IPS DF 6.9 (cell line): ENCODE measurements at regions not wholly inside any gene's neighbourhood (a gene's known extent, or its start where the extent isn't known, plus 50 kb on each side); places are given as distances from the start of the nearest gene placed in this dataset.

Experiments used
- DNase-seq: peaks from one replicate; pipeline ENCODE4 v3.0.0-alpha.2; 2013; ENCODE audit warnings: low read depth, low spot score
- H3K27ac ChIP-seq: one replicate; pipeline ENCODE4 v1.5.1; 2013; ENCODE audit warnings: low read length, control low read depth
- H3K27me3 ChIP-seq: 2 replicates; pipeline ENCODE4 v1.6.1; 2013; ENCODE audit warnings: mild to moderate bottlenecking, low read length; ENCODE audit not compliant: control insufficient read depth, insufficient read depth
- H3K36me3 ChIP-seq: 2 replicates; pipeline ENCODE4 v1.6.1; 2013; ENCODE audit warnings: low read length; ENCODE audit not compliant: control insufficient read depth, insufficient read depth
- H3K4me1 ChIP-seq: 2 replicates; pipeline ENCODE4 v1.6.1; 2013; ENCODE audit warnings: low read length; ENCODE audit not compliant: control insufficient read depth, insufficient read depth
- H3K4me3 ChIP-seq: 2 replicates; pipeline ENCODE4 v1.5.1; 2013; ENCODE audit warnings: mild to moderate bottlenecking, low read length
- H3K9me3 ChIP-seq: 2 replicates; pipeline ENCODE4 v1.6.1; 2013; ENCODE audit warnings: low read length, inconsistent platforms; ENCODE audit not compliant: control insufficient read depth, insufficient read depth
- WGBS: extraction: QIAGEN DNeasy Blood & Tissue Kit; methylation state at CpG from one replicate; pipeline ENCODE4 v1.1.7; 2013; ENCODE audit warnings: mixed read lengths, missing lambda C conversion rate; ENCODE audit not compliant: insufficient read length, insufficient coverage; 5-methylcytosine and 5-hydroxymethylcytosine counted together

DNA sequence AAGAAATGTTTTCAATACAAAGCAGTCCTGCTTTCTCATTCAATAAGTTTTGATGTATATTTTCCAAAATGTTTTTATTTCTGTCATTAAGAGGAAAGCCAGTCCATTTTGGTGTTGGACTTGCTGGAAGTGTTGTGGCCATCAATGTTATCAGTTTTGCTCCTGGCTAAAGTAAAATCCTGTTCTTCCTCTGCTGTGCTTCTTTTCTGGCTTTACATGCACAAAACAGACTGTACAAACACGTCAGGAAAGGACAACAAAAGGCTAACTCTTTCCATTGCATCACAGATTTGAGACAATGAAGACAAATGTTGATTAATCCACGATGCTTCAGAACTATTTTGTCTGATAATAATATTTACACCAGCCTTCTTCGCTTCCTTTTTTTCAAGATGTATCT lies 735.4 kb downstream of the LTN1 start:
- no peaks in the 10 kb centered on the region for H3K36me3 ChIP-seq
- WGBS = no CpG with 5 or more reads among the region's 3 CpGs

GRCh38 chr21:28256837-28257236 lies 735.8 kb downstream of the LTN1 start:
- no peaks in the 10 kb centered on the region for H3K4me1 ChIP-seq

More for the DNA sequence above, 735.4 kb downstream of the LTN1 start:
- Histone ChIP-seq H3K9me3 (no peaks in the 10 kb centered on the region), H3K27ac (no peak overlapping the region), H3K4me3 (no peak overlapping the region), H3K4me1 (no peaks in the 10 kb centered on the region), H3K27me3 (no peaks in the 10 kb centered on the region)
- DNase-seq = no peak

DNA sequence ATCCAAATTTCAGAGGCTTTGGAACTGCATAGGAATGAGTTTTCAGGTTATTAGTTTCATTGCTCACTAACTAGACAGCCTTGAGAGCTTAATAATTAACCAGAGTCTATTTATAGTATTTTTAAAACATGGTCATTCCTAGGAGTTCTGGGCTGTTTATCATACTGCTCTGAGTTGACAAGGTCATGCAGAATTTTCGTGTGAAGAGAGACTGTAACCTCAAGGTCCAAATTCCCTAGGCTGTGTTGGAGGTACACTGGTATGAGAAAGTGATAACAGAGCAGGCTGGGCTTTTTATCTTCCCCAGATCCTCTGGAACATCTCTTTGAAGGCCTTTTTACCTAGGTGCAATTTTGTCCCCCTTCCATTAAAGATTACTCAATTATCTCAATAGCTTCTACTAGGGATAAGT lies 736.3 kb downstream of the LTN1 start:
- no peaks in the 10 kb centered on the region for H3K9me3 ChIP-seq
- H3K4me3 ChIP-seq = no peak overlapping the region
- no peak overlapping the region for H3K27ac ChIP-seq
- no peaks in the 10 kb centered on the region for H3K36me3 ChIP-seq
- WGBS = no CpG with 5 or more reads among the region's 1 CpG
- DNase-seq = no peak
- no peaks in the 10 kb centered on the region for H3K4me1 ChIP-seq
- no peaks in the 10 kb centered on the region for H3K27me3 ChIP-seq

More at GRCh38 chr21:28256837-28257236, 735.8 kb downstream of the LTN1 start:
- Histone ChIP-seq H3K27me3 (no peaks in the 10 kb centered on the region), H3K36me3 (no peaks in the 10 kb centered on the region), H3K9me3 (no peaks in the 10 kb centered on the region), H3K27ac (no peak overlapping the region), H3K4me3 (no peak overlapping the region)
- DNase-seq = no peak
- WGBS = no CpG with 5 or more reads among the region's 6 CpGs

GRCh38 chr21:28253961-28254360 lies 738.7 kb downstream of the LTN1 start:
- H3K27me3 ChIP-seq = no peaks in the 10 kb centered on the region
- H3K27ac ChIP-seq = no peak overlapping the region
- no peaks in the 10 kb centered on the region for H3K4me1 ChIP-seq
- no peaks in the 10 kb centered on the region for H3K9me3 ChIP-seq
- H3K36me3 ChIP-seq = no peaks in the 10 kb centered on the region
- H3K4me3 ChIP-seq = no peak overlapping the region
- WGBS = no CpG with 5 or more reads among the region's 5 CpGs
- DNase-seq = no peak

DNA sequence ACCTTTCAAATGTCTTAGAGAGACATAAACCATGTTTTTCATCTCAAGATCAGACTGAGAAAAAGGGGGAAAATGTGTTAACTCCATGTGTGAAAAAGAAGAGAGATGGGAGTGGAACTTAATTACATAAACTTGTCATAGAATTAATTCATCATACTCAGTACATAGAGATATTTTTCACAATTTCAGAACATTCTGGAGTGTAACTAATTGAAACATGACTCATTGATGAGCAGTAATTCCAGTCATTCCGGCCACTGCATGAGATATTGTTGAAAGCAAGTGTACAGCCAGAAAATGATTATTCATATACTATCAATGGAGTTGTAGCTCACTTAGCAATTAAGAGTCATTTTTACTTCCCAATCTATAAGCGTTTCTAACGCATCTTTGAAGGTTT lies 739.3 kb downstream of the LTN1 start:
- Histone ChIP-seq H3K4me3 (no peak overlapping the region), H3K4me1 (no peaks in the 10 kb centered on the region), H3K27ac (no peak overlapping the region), H3K27me3 (no peaks in the 10 kb centered on the region), H3K36me3 (no peaks in the 10 kb centered on the region), H3K9me3 (no peaks in the 10 kb centered on the region)
- WGBS = no CpG with 5 or more reads among the region's 3 CpGs
- no peak for DNase-seq

DNA sequence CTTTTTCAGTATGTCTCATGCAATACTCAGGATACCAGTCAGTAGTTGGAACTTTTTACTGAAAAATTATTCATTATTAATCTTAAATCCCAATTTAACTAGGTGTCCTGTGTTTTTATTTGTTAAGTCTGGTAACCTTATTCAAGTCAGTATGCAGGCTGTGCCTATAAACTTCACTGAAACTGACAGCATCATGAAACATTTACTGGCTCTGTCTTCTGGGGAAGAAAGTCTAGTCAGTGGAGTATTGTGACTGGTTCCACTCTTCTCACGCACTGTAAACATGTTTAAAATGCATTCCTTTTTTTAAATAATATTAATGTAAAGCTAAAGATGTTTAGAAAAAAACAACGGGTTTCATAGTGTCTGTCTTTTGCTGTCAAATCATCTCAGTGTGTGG lies 739.7 kb downstream of the LTN1 start:
- no peaks in the 10 kb centered on the region for H3K4me1 ChIP-seq
- H3K36me3 ChIP-seq = no peaks in the 10 kb centered on the region
- WGBS = no CpG with 5 or more reads among the region's 2 CpGs
- no peak overlapping the region for H3K27ac ChIP-seq
- no peak overlapping the region for H3K4me3 ChIP-seq
- no peaks in the 10 kb centered on the region for H3K27me3 ChIP-seq
- no peak for DNase-seq
- no peaks in the 10 kb centered on the region for H3K9me3 ChIP-seq

GRCh38 chr21:28250946-28251345 lies 741.7 kb downstream of the LTN1 start:
- no peaks in the 10 kb centered on the region for H3K36me3 ChIP-seq
- WGBS = 100% methylated on average over 2 of the region's 4 CpGs
- no peak overlapping the region for H3K27ac ChIP-seq
- H3K4me1 ChIP-seq = no peaks in the 10 kb centered on the region
- H3K27me3 ChIP-seq = no peaks in the 10 kb centered on the region
- H3K4me3 ChIP-seq = no peak overlapping the region
- no peaks in the 10 kb centered on the region for H3K9me3 ChIP-seq
- DNase-seq = no peak

GRCh38 chr21:28247454-28248020 lies 745.1 kb downstream of the LTN1 start:
- WGBS = no CpG with 5 or more reads among the region's 4 CpGs
- no peaks in the 10 kb centered on the region for H3K27me3 ChIP-seq
- H3K4me3 ChIP-seq = no peak overlapping the region
- no peak overlapping the region for H3K27ac ChIP-seq
- no peak for DNase-seq
- no peaks in the 10 kb centered on the region for H3K36me3 ChIP-seq
- no peaks in the 10 kb centered on the region for H3K4me1 ChIP-seq
- no peaks in the 10 kb centered on the region for H3K9me3 ChIP-seq

GRCh38 chr21:28240586-28240985 lies 752.1 kb downstream of the LTN1 start:
- no CpG with 5 or more reads among the region's 2 CpGs for WGBS

DNA sequence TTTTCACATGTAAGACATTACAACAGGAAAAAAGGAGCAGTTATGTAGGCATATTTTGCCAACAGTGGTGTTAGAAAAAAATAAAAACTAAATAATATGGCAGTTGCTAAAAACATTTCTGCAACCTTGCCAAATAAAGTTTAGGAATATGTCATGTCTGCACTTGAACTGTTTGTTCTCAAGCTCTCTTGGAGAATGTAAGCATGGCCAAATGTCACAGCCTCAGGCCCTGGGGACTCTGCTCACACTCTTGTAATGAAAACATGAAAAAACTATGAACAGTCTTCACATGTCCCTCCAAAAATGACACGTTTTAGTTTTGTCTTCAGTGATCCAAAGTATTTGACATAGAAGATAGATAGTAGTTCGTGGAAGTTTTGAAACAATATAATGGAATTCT lies 753.3 kb downstream of the LTN1 start:
- Histone ChIP-seq H3K27ac (no peak overlapping the region), H3K9me3 (no peaks in the 10 kb centered on the region), H3K36me3 (no peaks in the 10 kb centered on the region), H3K27me3 (no peaks in the 10 kb centered on the region), H3K4me1 (no peaks in the 10 kb centered on the region), H3K4me3 (no peak overlapping the region)
- WGBS = 100% methylated on average over 1 of the region's 2 CpGs
- no peak for DNase-seq

More at GRCh38 chr21:28240586-28240985, 752.1 kb downstream of the LTN1 start:
- no peaks in the 10 kb centered on the region for H3K27me3 ChIP-seq
- H3K4me1 ChIP-seq = no peaks in the 10 kb centered on the region
- no peaks in the 10 kb centered on the region for H3K36me3 ChIP-seq
- H3K9me3 ChIP-seq = no peaks in the 10 kb centered on the region
- no peak overlapping the region for H3K4me3 ChIP-seq
- H3K27ac ChIP-seq = no peak overlapping the region
- DNase-seq = no peak

DNA sequence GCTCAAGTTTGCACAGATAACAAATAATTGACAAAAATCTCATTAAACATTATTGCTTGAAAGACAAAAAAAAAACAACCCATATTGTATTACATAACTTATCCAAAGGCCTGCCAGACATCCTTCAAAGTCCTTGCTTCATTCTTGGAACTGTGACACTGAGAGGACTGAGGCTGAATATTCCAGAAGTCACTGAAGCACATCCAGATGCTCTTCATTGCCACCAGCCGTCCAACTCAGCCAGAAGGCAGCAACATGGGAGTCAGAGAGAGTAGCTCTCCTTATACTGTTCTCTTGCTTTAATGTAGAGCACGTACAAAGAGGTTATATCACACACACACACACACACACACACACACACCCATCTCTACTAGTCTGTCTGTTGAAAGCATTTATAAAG lies 755.0 kb downstream of the LTN1 start:
- H3K4me3 ChIP-seq = no peak overlapping the region
- H3K9me3 ChIP-seq = no peaks in the 10 kb centered on the region
- no peaks in the 10 kb centered on the region for H3K27me3 ChIP-seq
- no peak for DNase-seq
- no peaks in the 10 kb centered on the region for H3K4me1 ChIP-seq
- no peaks in the 10 kb centered on the region for H3K36me3 ChIP-seq
- no CpG with 5 or more reads among the region's 2 CpGs for WGBS
- H3K27ac ChIP-seq = no peak overlapping the region
